ENCODE measurements at regions not wholly inside any gene's neighbourhood (a gene's known extent, or its start where the extent isn't known, plus 50 kb on each side); places are given as distances from the start of the nearest gene placed in this dataset.
A peak's percentile ranks its signal among the peaks of the same experiment; 100 is the strongest.

DNA sequence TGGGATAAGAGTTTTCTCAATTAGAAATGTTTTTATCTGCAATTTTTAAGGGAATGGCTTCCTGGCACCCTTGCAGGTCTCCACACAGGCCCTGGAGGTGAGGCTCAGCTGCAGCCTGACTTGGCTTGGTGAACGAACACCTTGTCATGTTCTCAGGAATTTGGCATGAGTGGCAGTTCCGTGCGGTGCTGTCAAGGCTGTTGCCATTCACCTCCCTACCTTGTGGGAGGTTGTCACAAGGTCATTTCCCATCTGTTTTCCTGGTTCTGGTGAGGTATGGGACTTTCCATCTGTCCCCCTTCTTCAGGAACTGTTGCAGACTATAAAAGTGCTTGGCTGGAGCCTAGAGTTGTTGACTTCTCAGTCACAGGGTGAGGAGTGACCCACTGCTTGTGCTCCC, 82.9 kb downstream of the ELOVL4 start:
- DNase-seq (ENCODE audit: low read depth): no peak

DNA sequence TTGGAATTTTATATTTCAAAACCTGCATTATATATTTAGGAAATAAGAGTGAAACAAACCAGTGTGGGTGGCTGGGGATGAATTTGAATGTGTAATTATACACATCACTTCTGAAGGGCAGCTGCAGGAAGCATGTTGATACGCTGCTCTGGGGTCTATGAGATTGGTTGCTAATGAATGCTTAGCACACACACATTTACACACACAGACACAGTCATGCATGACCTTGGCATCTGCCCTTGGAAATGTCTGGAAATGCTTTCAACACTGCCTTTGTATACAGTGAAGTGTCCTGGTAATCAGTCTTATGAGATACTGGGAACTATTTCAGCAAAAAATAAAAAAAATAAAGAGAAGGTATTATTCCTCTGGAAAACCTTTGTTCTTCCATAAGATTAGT, 83.4 kb downstream of the ELOVL4 start:
- no peak for DNase-seq (ENCODE audit: low read depth)

DNA sequence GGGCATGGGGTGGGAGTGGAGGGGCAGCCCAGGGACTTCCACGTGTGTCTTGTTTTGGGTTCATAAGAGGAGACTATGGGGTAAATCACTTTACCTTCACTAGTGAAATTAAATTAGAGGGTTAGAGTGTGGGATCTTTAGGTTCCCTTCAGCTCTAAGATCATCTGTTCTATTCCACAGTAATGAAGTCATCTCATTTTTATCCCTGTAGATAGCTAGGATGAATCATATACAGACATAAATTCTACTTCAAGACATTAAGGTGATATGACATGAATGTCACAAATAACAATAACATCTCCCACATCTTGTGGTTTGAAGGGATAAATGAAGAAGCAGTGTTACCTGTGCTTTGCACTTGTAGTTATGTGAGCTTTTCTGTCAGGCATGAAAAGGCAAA, 83.8 kb downstream of the ELOVL4 start:
- no peak for DNase-seq (ENCODE audit: low read depth)

DNA sequence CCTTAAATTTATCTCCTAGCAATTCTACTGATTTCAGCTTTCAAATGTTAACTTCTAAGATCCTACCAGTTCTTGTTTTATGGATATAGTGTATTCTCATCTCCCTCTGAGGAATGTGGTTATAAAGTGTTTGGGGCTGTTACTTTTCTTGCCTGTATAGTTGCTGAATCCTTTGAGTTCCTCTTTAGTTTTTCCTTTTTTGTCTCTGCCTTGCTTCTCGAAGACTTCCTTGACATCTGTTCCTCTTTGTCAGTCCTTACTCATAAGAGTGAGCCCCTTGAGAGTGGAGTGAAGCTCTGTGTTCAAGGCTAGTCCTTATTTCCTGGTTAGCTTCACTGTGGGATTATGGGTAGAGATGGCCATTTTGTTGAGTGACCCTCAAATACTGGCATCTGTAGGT, 84.6 kb downstream of the ELOVL4 start:
- DNase-seq (ENCODE audit: low read depth): no peak

DNA sequence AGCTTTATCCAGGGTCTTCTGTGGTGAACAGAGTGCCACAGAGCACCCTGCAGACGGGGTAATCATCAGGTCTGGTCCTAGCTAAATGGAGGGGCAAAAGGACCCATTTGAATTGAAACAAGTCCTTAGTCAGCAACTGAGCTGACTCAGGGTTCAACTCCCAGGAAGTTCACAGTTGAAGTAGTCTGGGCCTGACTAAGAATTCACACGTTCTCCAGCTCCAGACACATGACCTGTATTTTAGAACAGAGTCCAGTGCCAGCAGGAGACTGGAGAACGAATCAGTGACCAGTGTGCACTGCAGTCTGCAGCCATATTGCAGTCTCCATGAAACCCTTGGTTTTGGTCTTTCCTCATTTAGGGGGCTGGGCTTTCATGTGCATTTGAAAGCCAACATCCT, 85.2 kb downstream of the ELOVL4 start:
- DNase-seq (ENCODE audit: low read depth): no peak

DNA sequence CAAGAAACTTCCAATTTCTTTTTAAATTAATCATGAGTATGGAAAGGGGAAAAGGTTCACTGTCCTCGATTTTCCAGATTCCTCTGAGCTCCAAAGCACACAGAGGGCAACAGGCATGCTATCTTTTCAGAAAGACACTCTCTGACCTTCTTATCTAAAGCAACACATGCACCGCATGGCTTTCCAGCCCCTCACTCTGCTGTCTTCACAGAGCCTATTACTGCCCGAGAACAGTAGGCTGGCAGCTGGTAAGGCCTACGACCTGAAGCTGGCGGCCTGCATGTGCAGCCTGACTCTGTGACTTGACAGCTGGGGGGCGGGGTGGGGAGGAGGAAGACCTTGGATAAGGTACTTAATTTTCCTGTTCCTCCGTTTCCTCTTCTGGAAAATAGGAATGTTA, 86.3 kb downstream of the ELOVL4 start:
- no peak for DNase-seq (ENCODE audit: low read depth)

DNA sequence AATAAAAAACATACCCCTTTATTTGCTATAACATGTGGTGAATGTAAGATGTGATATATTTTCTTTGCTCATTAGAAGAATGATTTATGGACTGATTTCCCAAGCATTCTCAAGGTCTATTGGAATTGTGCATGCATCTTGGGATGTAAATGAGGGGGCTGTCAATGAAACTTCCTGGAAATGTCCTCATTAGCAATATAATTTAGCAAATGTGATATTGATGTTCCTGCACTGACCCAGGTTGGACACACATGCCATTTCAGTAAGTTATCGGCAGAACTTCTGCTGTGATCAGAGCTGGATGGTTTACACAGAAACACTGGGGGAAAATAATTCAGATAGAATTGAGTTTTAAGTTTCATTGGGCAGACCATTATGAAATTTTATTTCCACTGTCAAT, 99.9 kb downstream of the ELOVL4 start:
- DNase-seq (ENCODE audit: low read depth): no peak

DNA sequence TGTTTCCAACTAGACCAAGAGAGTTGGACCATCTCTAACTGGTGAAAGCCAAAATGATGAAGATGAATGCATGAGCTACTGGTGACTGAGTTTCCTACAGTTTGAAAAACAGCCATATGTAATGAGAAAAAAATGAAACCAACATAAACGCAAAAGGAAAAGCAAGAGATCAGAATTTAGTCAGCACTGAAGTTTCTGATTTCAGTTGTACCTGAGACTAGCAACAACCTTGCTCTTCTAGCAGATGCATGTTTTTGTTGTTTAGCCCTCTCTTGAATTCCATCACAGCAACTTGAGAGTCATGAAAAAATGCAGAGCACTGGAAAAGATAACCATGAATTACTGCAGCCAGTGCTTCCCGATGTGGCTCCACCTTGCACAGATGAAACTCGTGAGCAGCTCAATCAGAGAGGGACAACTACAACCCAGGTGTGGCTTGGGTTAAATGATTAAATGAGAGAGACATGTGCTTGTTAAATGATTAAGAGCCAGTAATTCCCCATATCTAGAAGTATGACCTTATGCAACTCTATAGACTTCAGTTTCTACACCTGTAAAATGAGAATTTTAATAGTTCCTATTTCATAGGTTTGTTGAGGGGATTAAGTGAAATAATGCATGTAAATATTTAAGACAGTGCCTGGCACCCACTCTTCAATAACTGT, 104.8 kb downstream of the ELOVL4 start:
- DNase-seq (ENCODE audit: low read depth): no peak

DNA sequence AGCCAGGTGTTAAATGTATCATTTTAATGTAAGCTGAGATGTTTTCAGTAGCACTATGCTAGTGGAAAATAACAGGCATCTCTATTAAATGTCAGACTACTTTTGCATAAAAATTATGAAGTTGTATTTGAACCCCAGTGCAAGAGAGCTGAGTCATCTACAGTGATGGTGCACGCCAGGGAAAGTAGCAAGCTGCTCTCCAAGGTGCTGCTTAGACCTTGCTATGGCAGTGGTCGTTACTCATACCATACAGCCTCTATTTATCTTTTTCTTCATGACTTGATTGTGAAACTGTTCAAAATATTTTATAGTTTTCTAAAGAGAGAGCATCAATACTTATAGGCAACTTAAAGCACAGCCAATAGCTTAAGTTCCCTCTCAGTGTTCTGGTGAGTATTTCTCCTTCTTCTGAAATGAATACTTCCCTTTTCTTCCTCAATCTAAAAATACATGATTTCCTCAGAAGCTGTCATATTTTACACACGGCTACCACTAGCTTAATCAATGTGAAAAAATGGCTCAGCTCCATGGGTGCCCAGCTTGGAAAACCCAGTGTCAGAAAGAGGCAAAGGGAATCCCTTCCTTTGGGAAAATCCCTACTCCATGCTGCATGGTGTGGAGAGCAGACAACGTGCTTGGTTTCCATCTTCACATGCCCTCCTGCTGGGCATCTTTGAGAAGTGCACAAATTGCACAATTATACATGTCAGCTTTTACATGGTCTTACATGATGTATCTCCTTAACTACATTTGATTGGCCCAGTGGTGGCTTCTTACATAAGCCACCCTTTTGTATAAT, 105.6 kb downstream of the ELOVL4 start:
- DNase-seq (ENCODE audit: low read depth): no peak

DNA sequence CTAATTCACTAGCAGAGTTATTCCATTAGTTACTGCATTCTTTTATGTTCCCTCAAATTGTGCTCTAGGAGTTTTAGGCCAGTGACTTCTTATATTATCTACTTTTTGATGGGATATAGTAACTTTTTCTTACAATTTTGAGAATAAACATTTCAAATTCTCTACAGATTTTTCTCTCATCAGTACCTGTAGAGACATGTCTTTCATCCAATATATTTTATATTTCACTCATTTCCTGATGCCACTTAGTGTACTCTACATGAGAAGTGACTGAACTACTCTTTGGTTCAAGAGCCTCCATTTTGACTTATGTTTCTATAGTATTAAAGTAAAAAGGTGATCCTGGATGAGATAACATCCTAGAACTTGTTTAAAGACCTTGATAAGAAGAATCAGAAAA, 108.5 kb downstream of the ELOVL4 start:
- DNase-seq (ENCODE audit: low read depth): no peak

DNA sequence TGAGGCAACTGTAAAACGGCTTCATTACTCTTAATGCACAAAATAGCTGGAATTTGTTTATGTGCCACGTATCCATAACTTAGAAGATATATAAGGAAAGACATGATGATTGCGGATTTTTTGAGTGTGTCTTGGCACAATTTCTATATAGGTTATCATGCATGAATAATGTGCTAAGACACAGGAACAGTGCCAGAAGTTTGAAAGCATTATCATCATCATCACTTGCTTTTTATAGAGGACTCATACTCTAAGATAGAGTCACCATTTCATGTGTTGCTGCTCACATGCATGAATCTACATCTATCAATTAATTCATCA, 113.4 kb downstream of the ELOVL4 start:
- no peak for DNase-seq (ENCODE audit: low read depth)

DNA sequence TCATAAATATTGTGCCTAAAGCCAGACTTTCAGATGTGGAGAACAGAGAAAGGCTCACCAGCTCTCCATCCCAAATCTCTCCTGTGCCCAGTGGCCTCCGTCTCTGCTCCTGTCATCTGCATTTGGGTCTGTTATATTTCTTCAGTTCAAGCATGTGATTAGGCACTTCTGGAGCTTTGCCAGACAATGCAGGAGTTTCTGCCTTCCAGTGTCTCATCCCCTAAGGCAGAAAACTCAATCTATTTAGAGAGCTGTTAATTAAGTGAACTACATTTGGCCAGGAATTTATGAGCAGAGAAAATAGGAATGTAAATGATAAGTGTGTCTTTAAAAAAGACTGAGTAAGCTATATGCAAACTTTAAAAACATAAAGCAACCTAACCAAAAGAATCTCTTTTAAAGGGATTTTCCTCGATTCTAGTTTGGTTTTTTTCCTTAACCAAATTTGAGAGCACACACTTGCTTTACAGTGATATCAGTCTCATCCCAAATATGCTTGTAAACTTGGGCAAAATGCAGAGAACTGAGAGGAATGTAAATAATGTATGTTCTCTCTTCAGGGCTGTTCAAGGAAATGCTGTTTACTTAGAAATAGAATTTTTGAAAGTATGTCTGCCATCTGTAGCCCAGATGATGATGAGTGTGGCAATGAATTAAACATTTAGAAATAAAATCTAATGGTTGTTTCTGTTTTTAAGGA, 113.9 kb downstream of the ELOVL4 start:
- peak; percentile 11 for DNase-seq (ENCODE audit: low read depth)

DNA sequence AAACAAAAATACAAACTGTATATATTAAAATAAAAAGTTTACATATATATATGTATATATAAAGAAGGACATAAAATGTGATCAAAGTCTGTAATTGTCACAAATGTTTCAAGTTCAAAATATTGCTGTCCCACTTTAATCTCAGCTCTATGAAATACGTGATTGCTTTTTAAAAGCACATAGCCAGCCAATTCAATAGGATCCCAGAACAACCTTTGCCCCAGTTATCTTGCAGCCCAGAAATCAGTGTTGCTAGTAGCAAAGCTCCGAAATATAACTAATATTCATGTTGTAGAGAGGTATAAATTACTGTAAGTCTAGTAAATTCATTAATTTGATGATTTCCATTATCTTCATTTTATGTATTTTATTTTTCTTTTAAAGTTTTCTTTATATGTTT, 114.6 kb downstream of the ELOVL4 start:
- DNase-seq (ENCODE audit: low read depth): no peak

DNA sequence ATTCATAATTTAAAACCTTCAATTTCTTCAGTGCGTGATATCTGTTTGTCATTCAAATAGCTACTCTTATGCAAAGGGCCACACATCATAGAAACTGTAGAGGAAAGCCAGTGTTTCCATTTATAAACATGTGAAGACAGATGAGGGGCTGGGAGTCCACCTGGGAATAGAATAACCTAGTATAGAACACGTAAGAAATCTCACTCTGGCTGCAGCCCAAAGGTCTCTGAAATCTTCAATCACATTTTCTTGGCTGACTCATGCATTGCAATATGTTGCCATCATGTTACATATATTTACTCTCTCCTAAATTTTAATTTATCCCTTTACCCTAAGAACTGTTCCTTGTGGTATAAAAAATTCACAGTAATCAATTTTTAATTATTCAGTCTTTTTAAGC, 123.2 kb downstream of the ELOVL4 start:
- DNase-seq (ENCODE audit: low read depth): no peak

DNA sequence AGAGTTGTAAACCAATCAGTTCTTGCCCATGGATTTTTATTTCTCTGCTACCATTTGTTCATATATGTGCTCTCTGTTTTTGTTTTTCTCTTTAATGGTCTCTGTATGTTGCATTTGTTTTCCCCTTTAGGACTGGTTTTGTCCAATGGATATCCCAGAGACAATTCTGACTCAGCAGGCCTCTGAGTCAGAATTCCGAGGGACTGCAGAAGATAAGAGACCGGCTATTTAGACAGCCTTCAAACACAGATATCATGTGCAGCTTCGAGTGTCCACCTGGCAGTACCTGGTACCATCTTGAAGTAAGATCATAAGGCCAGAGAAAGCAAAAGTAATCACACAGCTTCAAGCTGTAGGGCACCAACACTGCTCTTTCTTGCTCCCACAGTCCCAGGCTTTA, 125.5 kb downstream of the ELOVL4 start:
- peak; percentile 27 for DNase-seq (ENCODE audit: low read depth)

DNA sequence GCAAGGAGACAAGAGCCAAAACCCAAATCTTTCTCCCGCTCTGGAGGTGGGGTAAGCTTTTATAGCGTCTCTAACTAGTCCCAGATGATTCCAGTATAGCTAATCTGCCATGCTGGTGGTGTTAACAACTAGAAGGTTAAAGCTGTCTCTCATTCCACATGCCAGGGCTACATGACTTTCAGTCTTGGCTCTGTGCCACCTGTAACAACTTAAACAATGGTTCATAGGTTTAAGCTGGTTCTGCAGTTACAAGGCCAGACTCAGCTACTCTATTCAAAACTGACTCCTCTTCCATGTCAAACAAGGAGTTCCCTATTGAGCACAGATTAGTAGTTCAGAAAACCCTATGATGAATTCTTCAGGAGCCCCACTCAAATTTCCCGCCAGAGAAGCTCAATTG, 128.9 kb downstream of the ELOVL4 start:
- no peak for DNase-seq (ENCODE audit: low read depth)

DNA sequence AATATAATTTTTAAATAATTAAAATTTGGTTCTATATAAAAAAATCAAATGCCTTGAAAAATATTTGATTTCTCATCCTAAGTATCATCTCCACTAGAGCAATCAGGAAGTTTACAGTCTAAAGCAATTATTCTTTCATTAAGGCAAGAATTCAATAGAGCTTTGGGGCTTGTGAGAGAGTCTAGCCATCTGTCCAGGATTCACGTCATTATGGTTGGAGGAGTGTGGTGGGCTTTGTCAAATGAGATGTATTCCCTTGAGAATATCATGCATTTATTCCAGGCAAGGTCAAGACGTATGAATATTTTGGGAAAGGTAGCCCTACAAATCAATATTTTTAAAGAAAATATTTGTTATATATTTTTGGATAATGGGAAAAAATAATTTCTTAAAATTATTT, 132.4 kb downstream of the ELOVL4 start:
- no peak for DNase-seq (ENCODE audit: low read depth)

DNA sequence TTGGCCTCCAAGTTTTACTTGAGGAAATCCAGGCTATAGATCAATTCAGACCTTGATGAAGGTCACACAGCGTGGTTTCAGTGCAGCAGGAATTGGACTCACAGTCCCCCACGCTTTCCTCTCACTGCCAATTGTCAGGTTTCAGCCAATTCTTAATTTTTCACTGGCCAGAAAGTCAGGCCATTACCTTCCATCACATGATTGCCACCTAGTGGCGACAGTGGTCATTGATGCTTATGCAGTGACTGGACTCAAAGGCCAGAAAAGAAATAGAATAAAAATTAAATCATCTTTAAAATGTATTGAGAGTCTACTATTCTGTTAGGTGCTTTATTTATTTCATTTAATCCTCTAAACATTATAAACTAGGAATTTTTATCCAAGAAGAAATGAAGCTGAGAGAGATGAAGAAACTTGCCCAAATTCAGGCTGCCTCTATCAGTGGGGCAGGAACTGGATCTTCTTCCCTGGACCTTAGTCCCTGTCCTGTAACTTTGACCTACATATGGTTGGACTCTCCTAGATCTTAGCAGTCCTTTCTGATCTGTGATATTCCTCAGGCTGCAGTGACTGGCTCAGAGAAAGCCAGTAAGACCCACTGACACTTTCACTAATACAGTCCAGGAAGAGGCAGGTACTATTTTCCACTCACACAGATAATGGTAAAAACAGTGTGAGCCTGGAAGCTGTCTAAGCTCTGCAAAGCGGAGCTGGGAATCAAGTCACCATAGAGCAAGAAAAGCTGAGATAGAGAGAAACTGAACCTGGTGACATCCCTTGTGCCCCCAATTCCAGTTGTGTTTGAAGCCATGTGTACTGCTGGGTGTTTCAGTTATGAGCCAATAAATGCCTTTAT, 133.3 kb downstream of the ELOVL4 start:
- peak; percentile 70 for DNase-seq (ENCODE audit: low read depth)

DNA sequence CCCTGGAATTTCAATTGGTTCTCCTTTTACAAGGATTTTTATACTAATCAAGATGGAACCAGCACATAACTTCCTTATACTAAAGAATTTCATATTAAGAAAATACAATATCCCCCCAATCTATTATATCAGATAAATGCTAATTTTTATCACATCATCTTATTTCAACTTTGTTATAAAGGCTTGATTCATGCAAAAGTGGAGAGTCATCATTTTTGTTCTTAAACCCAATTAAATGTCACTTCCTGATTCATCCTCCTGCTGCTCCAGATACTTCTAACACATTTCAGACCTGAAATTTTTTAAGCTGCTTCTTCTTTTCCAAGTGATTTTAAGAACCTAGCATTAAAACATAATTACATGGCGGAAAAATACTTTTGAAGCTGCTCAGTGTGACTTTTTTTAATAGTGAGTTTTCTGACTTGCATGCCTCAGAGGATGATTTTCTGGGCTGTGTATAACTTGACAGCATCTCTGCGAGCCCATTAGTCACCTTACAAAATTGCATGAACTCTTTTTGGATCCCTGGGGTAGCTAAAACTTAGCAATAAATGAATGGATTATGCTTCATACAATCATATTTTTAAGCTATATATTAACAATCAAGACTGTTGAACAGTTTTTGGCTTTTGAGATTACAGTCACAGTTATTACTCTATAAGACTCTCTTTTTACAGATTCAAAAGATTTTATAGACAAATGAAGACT, 134.1 kb downstream of the ELOVL4 start:
- no peak for DNase-seq (ENCODE audit: low read depth)

DNA sequence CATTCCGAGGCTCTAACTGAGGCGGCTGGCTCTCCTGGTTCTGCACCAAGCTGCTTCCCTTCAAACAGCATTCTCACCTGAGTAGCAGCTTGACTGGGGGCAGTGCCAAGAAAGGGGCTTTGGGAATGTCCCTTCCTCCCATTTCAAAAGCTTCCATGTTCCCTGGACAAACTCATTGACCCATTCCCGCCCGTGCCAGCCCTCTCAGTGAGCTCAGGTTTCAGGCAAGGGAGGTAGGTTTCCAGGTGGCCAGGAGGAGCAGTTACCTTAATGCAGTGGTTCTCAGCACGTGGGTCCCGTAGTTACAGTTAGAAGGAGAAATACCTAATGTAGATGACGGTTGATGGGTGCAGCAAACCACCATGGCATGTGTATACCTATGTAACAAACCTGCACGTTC, 135.2 kb downstream of the ELOVL4 start:
- no peak for DNase-seq (ENCODE audit: low read depth)

DNA sequence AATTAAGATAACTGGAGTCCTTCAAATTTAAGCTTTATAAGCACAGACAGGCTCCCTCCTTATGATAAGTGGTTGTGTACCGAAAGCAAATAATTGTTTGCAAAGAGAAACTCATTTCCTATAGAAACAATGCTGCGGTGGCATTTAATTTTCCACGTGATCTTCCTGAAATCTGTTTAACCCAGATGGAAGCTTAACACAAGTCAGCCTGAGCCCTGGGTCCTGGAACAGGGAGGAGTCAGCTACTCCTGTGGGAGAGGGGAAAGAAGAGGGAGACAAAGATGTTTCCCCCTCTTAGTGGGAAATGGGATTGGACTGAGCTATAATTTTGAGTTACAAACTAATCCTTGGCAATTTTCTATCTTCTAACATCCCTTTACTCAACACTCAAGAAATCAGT, 136.5 kb downstream of the ELOVL4 start:
- no peak for DNase-seq (ENCODE audit: low read depth)
